A549 (cell line): ENCODE measurements at regions not wholly inside any gene's neighbourhood (a gene's known extent, or its start where the extent isn't known, plus 50 kb on each side); places are given as distances from the start of the nearest gene placed in this dataset.
A peak's percentile ranks its signal among the peaks of the same experiment; 100 is the strongest.

ENCODE experiments used
- ATAC-seq, 2 experiments: fragments of 200-7000 bp in 1 of 2; fragments of >200 bp in 1 of 2; cut with Nextera tagmentation in 1 of 2; cut with Tn5 transposase in 1 of 2; 3 replicates each; pipeline versions ENCODE4 v1.8.0 to v1.9.1; 2018 to 2020; ENCODE audit warnings: mild to moderate bottlenecking in 1 of 2, moderate library complexity in 1 of 2
- CTCF ChIA-PET: fragments of 300-600 bp; sonication (Branson Sonifier 250); formaldehyde crosslinking; extraction: SDS; loops from one replicate; lab custom pipeline; 2021; ENCODE audit warnings: antibody characterized with exemption, inconsistent platforms; lab: Yijun Ruan, JAX
- POLR2A ChIA-PET: fragments of 350-600 bp; formaldehyde crosslinking; extraction: SDS; loops from one replicate; lab custom pipeline; 2021; ENCODE audit warnings: antibody characterized with exemption, inconsistent platforms; lab: Yijun Ruan, JAX
- DNase-seq, 2 experiments: peaks; one replicate each; pipeline versions ENCODE4 v3.0.0 to v3.0.0-alpha.2; 2011 to 2016; ENCODE audit warnings: low read depth in 1 of 2, low spot score in 1 of 2
- FAIRE-seq: peaks from 2 replicates; lab custom pipeline; 2011; peaks lifted over from hg19 to GRCh38; lab: Jason Lieb, UNC
- H3K27ac ChIP-seq, 2 experiments: fragments of >200 bp; sonication (Bioruptor Twin); formaldehyde crosslinking; 3 replicates each; pipeline ENCODE4 v1.5.1; 2016 to 2017
- H3K4me1 ChIP-seq: fragments of >200 bp; sonication (Bioruptor Twin); formaldehyde crosslinking; 3 replicates; pipeline ENCODE4 v1.6.1; 2016
- H3K4me2 ChIP-seq: fragments of >200 bp; sonication (Bioruptor Twin); formaldehyde crosslinking; 3 replicates; pipeline ENCODE4 v1.6.1; 2016
- H3K4me3 ChIP-seq: fragments of >200 bp; sonication (Bioruptor Twin); formaldehyde crosslinking; 3 replicates; pipeline ENCODE4 v1.5.1; 2016
- H3K9me3 ChIP-seq: fragments of >200 bp; sonication (Bioruptor Twin); formaldehyde crosslinking; 3 replicates; pipeline ENCODE4 v1.6.1; 2016
- CBX2 ChIP-seq: fragments of 200-600 bp; sonication (generic); IDR thresholded peaks from 2 replicates; pipeline ENCODE4 v1.6.1; 2016; ENCODE audit warnings: low read depth, mild to moderate bottlenecking, borderline replicate concordance
- CBX8 ChIP-seq: fragments of 200-600 bp; sonication (generic); IDR thresholded peaks from 2 replicates; pipeline ENCODE4 v1.6.1; 2016
- CHD2 ChIP-seq: fragments of 150-350 bp; IDR thresholded peaks from 2 replicates; pipeline ENCODE4 v1.6.1; 2014; ENCODE audit warnings: low read length; ENCODE audit not compliant: partially characterized antibody
- CTCF ChIP-seq: fragments of >200 bp; sonication (Bioruptor Twin); formaldehyde crosslinking; IDR thresholded peaks from 3 replicates; pipeline ENCODE4 v1.5.1; 2016
- E2F6 ChIP-seq: IDR thresholded peaks from 2 replicates; pipeline ENCODE4 v1.6.1; 2012; ENCODE audit warnings: low read depth, borderline replicate concordance
- FOSB ChIP-seq: fragments of 250-450 bp; sonication (Bioruptor Pico); IDR thresholded peaks from 2 replicates; pipeline ENCODE4 v1.5.0; 2020; ENCODE audit warnings: mild to moderate bottlenecking, moderate library complexity
- HES2 ChIP-seq: fragments of >200 bp; sonication (Bioruptor Twin); formaldehyde crosslinking; IDR thresholded peaks from 2 replicates; pipeline ENCODE4 v1.6.1; 2016
- HOXA7 ChIP-seq: fragments of 250-450 bp; sonication (Bioruptor Pico); IDR thresholded peaks from 2 replicates; pipeline ENCODE4 v1.5.0; 2020; ENCODE audit warnings: mild to moderate bottlenecking, moderate library complexity
- JUNB ChIP-seq: fragments of >200 bp; sonication (Bioruptor Twin); formaldehyde crosslinking; IDR thresholded peaks from 2 replicates; pipeline ENCODE4 v1.6.1; 2016
- KDM5A ChIP-seq: fragments of 200-600 bp; sonication (generic); IDR thresholded peaks from 2 replicates; pipeline ENCODE4 v1.6.1; 2016; ENCODE audit warnings: antibody characterized with exemption, mild to moderate bottlenecking
- MAZ ChIP-seq: fragments of 150-350 bp; IDR thresholded peaks from 2 replicates; pipeline ENCODE4 v1.6.1; 2014; ENCODE audit warnings: antibody characterized with exemption, low read depth, low read length, borderline replicate concordance
- POLR2AphosphoS2 ChIP-seq: conservative IDR thresholded peaks from 2 replicates; pipeline ENCODE4 v1.6.1; 2012; ENCODE audit warnings: low read length, improper control_type of control experiment, inconsistent platforms
- RFX5 ChIP-seq: fragments of 450-650 bp; IDR thresholded peaks from 2 replicates; pipeline ENCODE4 v1.7.1; 2014; ENCODE audit warnings: antibody characterized with exemption, mild to moderate bottlenecking, moderate library complexity
- SREBF2 ChIP-seq: fragments of 450-650 bp; IDR thresholded peaks from 2 replicates; pipeline ENCODE4 v1.6.1; 2014; ENCODE audit warnings: mild to moderate bottlenecking, moderate library complexity
- USF2 ChIP-seq: fragments of 450-650 bp; IDR thresholded peaks from 2 replicates; pipeline ENCODE4 v1.6.1; 2014; ENCODE audit warnings: antibody characterized with exemption
- ZFP36 ChIP-seq: fragments of 450-650 bp; IDR thresholded peaks from 2 replicates; pipeline ENCODE4 v1.6.1; 2014; ENCODE audit warnings: borderline replicate concordance; ENCODE audit not compliant: partially characterized antibody
- WGBS: methylation state at CpG from one replicate; pipeline ENCODE4 v1.1.6; 2017; ENCODE audit errors: missing lambda C conversion rate; 5-methylcytosine and 5-hydroxymethylcytosine counted together

GRCh38 chr10:3850999-3851937 is 66.3 kb upstream of the KLF6 start (continued):
- TF ChIP-seq MAZ (no peak), HOXA7 (no peak), KDM5A (no peak), FOSB (0 out of 2 replicates have a peak, but pooled peaks have one; percentile 58), CBX8 (no peak), SREBF2 (no peak), RFX5 (no peak), E2F6 (no peak), CBX2 (no peak), HES2 (no peak), ZFP36 (no peak), CTCF (no peak)

GRCh38 chr10:3848775-3849635 is 64.0 kb upstream of the KLF6 start:
- CTCF ChIA-PET: interaction anchor here (1.4 to 1.6 kb wide), 3 partner anchors 14 to 651 kb away, joined by 3 read pairs; no protein-coding TSS in a partner anchor
- ATAC-seq (no peak), FAIRE-seq (no peak), DNase-seq (no peak)
- H3K4me1 ChIP-seq: peaks cover 52% of the 10 kb centered on the region
- no peak for TF ChIP-seq USF2
- no peak for TF ChIP-seq CHD2
- no peak for TF ChIP-seq POLR2AphosphoS2
- peak; percentile 29; the same call in 1 of the 2 replicates for TF ChIP-seq JUNB
- peak overlapping the region; percentile 92 to 94; a peak in 4 of 6 replicates for H3K27ac ChIP-seq
- POLR2A ChIA-PET: interaction anchor here (2.1 kb wide), 1 partner anchor 64 kb away, joined by 6 read pairs; the partner anchor contains the start of gene KLF6
- 89% methylated on average over 4 of the region's 4 CpGs for WGBS
- peak overlapping the region; percentile 14; the same call in 2 of the 3 replicates for H3K4me2 ChIP-seq
- no peak overlapping the region for H3K4me3 ChIP-seq
- H3K9me3 ChIP-seq: no peaks in the 10 kb centered on the region
